ENCODE measurements at regions not wholly inside any gene's neighbourhood (a gene's known extent, or its start where the extent isn't known, plus 50 kb on each side); places are given as distances from the start of the nearest gene placed in this dataset.
A peak's percentile ranks its signal among the peaks of the same experiment; 100 is the strongest.
"Not testable (repeated sequence)": the region's sequence is repeated elsewhere in the genome, so short reads cannot be mapped to it uniquely, and the experiment has no call there.

GRCh38 chr13:37473035-37473434, 125.5 kb downstream of the POSTN start:
- no peak for ATAC-seq

GRCh38 chr13:37472266-37472665, 126.3 kb downstream of the POSTN start:
- ATAC-seq: not testable (repeated sequence)

GRCh38 chr13:37460166-37460565, 138.4 kb downstream of the POSTN start:
- ATAC-seq: no peak

GRCh38 chr13:37457612-37458011, 141.0 kb downstream of the POSTN start:
- no peak for ATAC-seq

GRCh38 chr13:37456506-37456905, 142.1 kb downstream of the POSTN start:
- ATAC-seq: no peak

GRCh38 chr13:37456041-37456440, 142.5 kb downstream of the POSTN start:
- no peak for ATAC-seq

- ATAC-seq: no peak
These were observed 145.3 kb downstream of the POSTN start for GRCh38 chr13:37453246-37453645.

- no peak for ATAC-seq
These were observed 148.3 kb downstream of the POSTN start for GRCh38 chr13:37450276-37450675.

- ATAC-seq: no peak
These were observed 150.4 kb downstream of the POSTN start for GRCh38 chr13:37448153-37448552.

- peak; percentile 57 for ATAC-seq
These were observed 152.1 kb downstream of the POSTN start for GRCh38 chr13:37446503-37446902.

- no peak for ATAC-seq
These were observed 155.0 kb downstream of the POSTN start for GRCh38 chr13:37443538-37443937.

- ATAC-seq: no peak
These were observed 155.6 kb downstream of the POSTN start for GRCh38 chr13:37442996-37443395.

GRCh38 chr13:37435881-37436280, 162.7 kb downstream of the POSTN start:
- no peak for ATAC-seq

- ATAC-seq: no peak
These were observed 165.5 kb downstream of the POSTN start for GRCh38 chr13:37433086-37433485.

- no peak for ATAC-seq
These were observed 168.6 kb downstream of the POSTN start for GRCh38 chr13:37429976-37430375.

- ATAC-seq: no peak
These were observed 170.6 kb downstream of the POSTN start for GRCh38 chr13:37427843-37428494.

- ATAC-seq: no peak
These were observed 180.1 kb downstream of the POSTN start for GRCh38 chr13:37418490-37418889.

- ATAC-seq: no peak
These were observed 181.5 kb downstream of the POSTN start for GRCh38 chr13:37417060-37417441.

- ATAC-seq: no peak
These were observed 182.1 kb downstream of the POSTN start for GRCh38 chr13:37416291-37417059.

- ATAC-seq: no peak
These were observed 185.4 kb downstream of the POSTN start for GRCh38 chr13:37413161-37413560.

GRCh38 chr13:37412241-37412921, 186.2 kb downstream of the POSTN start:
- no peak for ATAC-seq

GRCh38 chr13:37410316-37410715, 188.3 kb downstream of the POSTN start:
- no peak for ATAC-seq

- peak; percentile 65 for ATAC-seq
These were observed 188.8 kb downstream of the POSTN start for GRCh38 chr13:37409756-37410155.

- ATAC-seq: no peak
These were observed 191.4 kb downstream of the POSTN start for GRCh38 chr13:37407156-37407555.

Data from esophagus mucosa (tissue), 1 donor.